ENCODE measurements at regions not wholly inside any gene's neighbourhood (a gene's known extent, or its start where the extent isn't known, plus 50 kb on each side); places are given as distances from the start of the nearest gene placed in this dataset.

- Histone ChIP-seq H3K36me3 (ENCODE audit: insufficient read depth, low read length, poor library complexity, severe bottlenecking) (no peaks in the 10 kb centered on the region), H3K4me3 (ENCODE audit: low read depth, low read length, poor library complexity, severe bottlenecking) (no peak overlapping the region), H3K9me3 (ENCODE audit: low read depth, low read length, poor library complexity, severe bottlenecking) (no peaks in the 10 kb centered on the region), H3K27me3 (replicated peaks; ENCODE audit: insufficient read depth, low read depth, low read length, poor library complexity) (no peaks in the 10 kb centered on the region), H3K27ac (ENCODE audit: low read depth, low read length, poor library complexity, severe bottlenecking) (no peak overlapping the region), H3K4me1 (ENCODE audit: insufficient read depth, low read length, poor library complexity, severe bottlenecking) (no peaks in the 10 kb centered on the region)
- no peak for TF ChIP-seq EZH2 (IDR thresholded peaks at IDR 0.05; ENCODE audit: borderline replicate concordance, low read depth, low read length, poor library complexity, severe bottlenecking)
- TF ChIP-seq CTCF (conservative IDR thresholded peaks at IDR 0.05; ENCODE audit: low read depth, low read length): no peak
- DNase-seq (ENCODE audit: low spot score): no peak
- BruUV-seq (replicated peaks): no TSS peak
- intact Hi-C loops (cut with micrococcal nuclease; ENCODE audit: unreplicated experiment): no loop called here
- POLR2A ChIA-PET (ENCODE audit: low non-redundant PET): no interaction called here
- CTCF ChIA-PET: no interaction called here
These were observed 145.2 kb downstream of the KCTD12 start for GRCh38 chr13:76741046-76741445.

- POLR2A ChIA-PET (ENCODE audit: low non-redundant PET): no interaction called here
- intact Hi-C loops (cut with micrococcal nuclease; ENCODE audit: unreplicated experiment): no loop called here
- H3K27me3 ChIP-seq (replicated peaks; ENCODE audit: insufficient read depth, low read depth, low read length, poor library complexity): no peaks in the 10 kb centered on the region
- no peaks in the 10 kb centered on the region for H3K36me3 ChIP-seq (ENCODE audit: insufficient read depth, low read length, poor library complexity, severe bottlenecking)
- TF ChIP-seq EZH2 (IDR thresholded peaks at IDR 0.05; ENCODE audit: borderline replicate concordance, low read depth, low read length, poor library complexity, severe bottlenecking): no peak
- no peak for TF ChIP-seq CTCF (conservative IDR thresholded peaks at IDR 0.05; ENCODE audit: low read depth, low read length)
- CTCF ChIA-PET: no interaction called here
- H3K27ac ChIP-seq (ENCODE audit: low read depth, low read length, poor library complexity, severe bottlenecking): no peak overlapping the region
- no peaks in the 10 kb centered on the region for H3K9me3 ChIP-seq (ENCODE audit: low read depth, low read length, poor library complexity, severe bottlenecking)
- no peaks in the 10 kb centered on the region for H3K4me1 ChIP-seq (ENCODE audit: insufficient read depth, low read length, poor library complexity, severe bottlenecking)
- BruUV-seq (replicated peaks): no TSS peak
- H3K4me3 ChIP-seq (ENCODE audit: low read depth, low read length, poor library complexity, severe bottlenecking): no peak overlapping the region
- no peak for DNase-seq (ENCODE audit: low spot score)
These were observed 147.6 kb downstream of the KCTD12 start for GRCh38 chr13:76738616-76739015.

GRCh38 chr13:76737526-76737925, 148.7 kb downstream of the KCTD12 start:
- H3K9me3 ChIP-seq (ENCODE audit: low read depth, low read length, poor library complexity, severe bottlenecking): no peaks in the 10 kb centered on the region
- intact Hi-C loops (cut with micrococcal nuclease; ENCODE audit: unreplicated experiment): no loop called here
- DNase-seq (ENCODE audit: low spot score): no peak
- no peaks in the 10 kb centered on the region for H3K36me3 ChIP-seq (ENCODE audit: insufficient read depth, low read length, poor library complexity, severe bottlenecking)
- ChIA-PET CTCF (no interaction called here), POLR2A (ENCODE audit: low non-redundant PET) (no interaction called here)
- no TSS peak for BruUV-seq (replicated peaks)
- H3K27ac ChIP-seq (ENCODE audit: low read depth, low read length, poor library complexity, severe bottlenecking): no peak overlapping the region
- no peak for TF ChIP-seq CTCF (conservative IDR thresholded peaks at IDR 0.05; ENCODE audit: low read depth, low read length)
- TF ChIP-seq EZH2 (IDR thresholded peaks at IDR 0.05; ENCODE audit: borderline replicate concordance, low read depth, low read length, poor library complexity, severe bottlenecking): no peak
- no peaks in the 10 kb centered on the region for H3K27me3 ChIP-seq (replicated peaks; ENCODE audit: insufficient read depth, low read depth, low read length, poor library complexity)
- no peak overlapping the region for H3K4me3 ChIP-seq (ENCODE audit: low read depth, low read length, poor library complexity, severe bottlenecking)
- H3K4me1 ChIP-seq (ENCODE audit: insufficient read depth, low read length, poor library complexity, severe bottlenecking): no peaks in the 10 kb centered on the region

All from A673 (cell line).